SK-N-SH (cell line): ENCODE measurements at regions not wholly inside any gene's neighbourhood (a gene's known extent, or its start where the extent isn't known, plus 50 kb on each side); places are given as distances from the start of the nearest gene placed in this dataset.

Experiments
- CTCF ChIA-PET: fragments of 300-600, 350-600 bp; formaldehyde crosslinking; extraction: SDS; loops from one replicate; lab custom pipeline; 2021; lab: Yijun Ruan, JAX
- POLR2A ChIA-PET: fragments of 350-600 bp; sonication (Branson Sonifier 250); formaldehyde crosslinking; extraction: SDS; loops from one replicate; lab custom pipeline; 2020; ENCODE audit warnings: antibody characterized with exemption, inconsistent platforms; lab: Yijun Ruan, JAX
- DNase-seq: peaks from one replicate; pipeline ENCODE4 v3.0.0; 2012
- H2AFZ ChIP-seq: fragments of 200-600 bp; sonication (generic); 2 replicates; pipeline ENCODE4 v1.8.1; 2016; ENCODE audit warnings: antibody characterized with exemption, mild to moderate bottlenecking, low read depth
- H3F3A ChIP-seq: fragments of 200-600 bp; sonication (generic); replicated peaks from 2 replicates; pipeline ENCODE3; 2016; ENCODE audit warnings: antibody characterized with exemption, mild to moderate bottlenecking; ENCODE audit not compliant: insufficient read depth
- H3K27ac ChIP-seq, 2 experiments: fragments of 200-500 bp in 1 of 2; fragments of 200-600 bp in 1 of 2; sonication (Bioruptor generic) in 1 of 2; sonication (generic), shearing (Covaris generic) in 1 of 2; 2 replicates each; pipeline versions ENCODE4 v1.5.1 to v1.6.1; 2014 to 2016; ENCODE audit warnings: low read depth in 2 of 2, inconsistent platforms in 1 of 2, low read length in 1 of 2, mild to moderate bottlenecking in 1 of 2, mixed read lengths in 1 of 2
- H3K27me3 ChIP-seq: fragments of 200-600 bp; sonication (generic), shearing (Covaris generic); 2 replicates; pipeline ENCODE4 v1.6.1; 2016; ENCODE audit warnings: mixed run types; ENCODE audit not compliant: insufficient read depth
- H3K36me3 ChIP-seq, 2 experiments: fragments of 200-500 bp in 1 of 2; fragments of 200-600 bp in 1 of 2; sonication (Bioruptor generic) in 1 of 2; sonication (generic) in 1 of 2; replicated peaks in 1 of 2; 2 replicates each; pipeline versions ENCODE3 to v1.5.1; 2014 to 2016; ENCODE audit warnings: low read length in 1 of 2, mild to moderate bottlenecking in 1 of 2; ENCODE audit not compliant: insufficient read depth in 2 of 2, control insufficient read depth in 1 of 2
- H3K4me1 ChIP-seq, 2 experiments: fragments of 200-500 bp in 1 of 2; fragments of 200-600 bp in 1 of 2; sonication (Bioruptor generic) in 1 of 2; sonication (generic), shearing (Covaris generic) in 1 of 2; 2 replicates each; pipeline versions ENCODE4 v1.5.1 to v1.6.1; 2014 to 2016; ENCODE audit warnings: low read depth in 1 of 2, low read length in 1 of 2, mixed run types in 1 of 2; ENCODE audit not compliant: insufficient read depth in 2 of 2, control insufficient read depth in 1 of 2
- H3K4me2 ChIP-seq: fragments of 200-600 bp; sonication (generic), shearing (Covaris generic); 2 replicates; pipeline ENCODE4 v1.6.1; 2017; ENCODE audit warnings: mixed run types
- H3K4me3 ChIP-seq, 2 experiments: fragments of 200-500 bp in 1 of 2; fragments of 200-600 bp in 1 of 2; sonication (Bioruptor generic) in 1 of 2; sonication (generic), shearing (Covaris generic) in 1 of 2; 2 replicates each; pipeline versions ENCODE4 v1.5.1 to v1.8.1; 2014 to 2016; ENCODE audit warnings: low read depth in 2 of 2, inconsistent platforms in 1 of 2, low read length in 1 of 2, mild to moderate bottlenecking in 1 of 2, mixed read lengths in 1 of 2, moderate library complexity in 1 of 2
- H3K79me2 ChIP-seq: fragments of 200-600 bp; sonication (generic); 2 replicates; pipeline ENCODE4 v1.8.1; 2017; ENCODE audit warnings: mild to moderate bottlenecking; ENCODE audit not compliant: insufficient read depth
- H3K9ac ChIP-seq: fragments of 200-600 bp; sonication (generic); 2 replicates; pipeline ENCODE4 v1.6.1; 2017; ENCODE audit warnings: mixed run types
- H3K9me2 ChIP-seq: fragments of 200-600 bp; sonication (generic); 2 replicates; pipeline ENCODE4 v1.6.1; 2017; ENCODE audit warnings: mixed run types
- H3K9me3 ChIP-seq: fragments of 200-600 bp; sonication (generic); 2 replicates; pipeline ENCODE4 v1.6.1; 2017; ENCODE audit warnings: mixed run types, mild to moderate bottlenecking, moderate library complexity
- H4K20me1 ChIP-seq: fragments of 200-600 bp; sonication (generic); 2 replicates; pipeline ENCODE4 v1.6.1; 2017; ENCODE audit warnings: mild to moderate bottlenecking, mixed run types; ENCODE audit not compliant: insufficient read depth
- CHD2 ChIP-seq: fragments of 150-350 bp; IDR thresholded peaks from 2 replicates; pipeline ENCODE4 v1.6.1; 2018; ENCODE audit warnings: low read length; ENCODE audit not compliant: partially characterized antibody
- CTCF ChIP-seq: fragments of 200-600 bp; sonication (generic); IDR thresholded peaks from 2 replicates; pipeline ENCODE4 v1.6.1; 2017; ENCODE audit warnings: antibody characterized with exemption, mild to moderate bottlenecking, moderate library complexity
- ELF1 ChIP-seq: IDR thresholded peaks from 2 replicates; pipeline ENCODE4 v1.4.0; 2012
- FOSL2 ChIP-seq: IDR thresholded peaks from 2 replicates; pipeline ENCODE4 v1.4.0; 2012; ENCODE audit warnings: low read depth, mild to moderate bottlenecking, moderate library complexity, borderline replicate concordance
- FOXJ3 ChIP-seq: sonication (generic); formaldehyde crosslinking; IDR thresholded peaks from 2 replicates; pipeline ENCODE4 v1.5.1; 2020; ENCODE audit warnings: mild to moderate bottlenecking, missing genetic modification reagents
- JUND ChIP-seq: IDR thresholded peaks from 2 replicates; pipeline ENCODE4 v1.4.0; 2012
- NFIC ChIP-seq: IDR thresholded peaks from 2 replicates; pipeline ENCODE4 v1.4.0; 2012; ENCODE audit warnings: borderline replicate concordance
- PBX3 ChIP-seq: IDR thresholded peaks from 2 replicates; pipeline ENCODE4; 2012
- REST ChIP-seq: IDR thresholded peaks from 2 replicates; pipeline ENCODE4 v1.6.1; 2012; ENCODE audit warnings: mild to moderate bottlenecking, low read depth, low read length, moderate library complexity
- TEAD4 ChIP-seq: IDR thresholded peaks from 2 replicates; pipeline ENCODE4 v1.4.0; 2012; ENCODE audit warnings: mild to moderate bottlenecking, borderline replicate concordance; ENCODE audit not compliant: insufficient read depth
- USF2 ChIP-seq: fragments of 150-350 bp; IDR thresholded peaks from 2 replicates; pipeline ENCODE4 v1.6.1; 2017; ENCODE audit warnings: antibody characterized with exemption, low read length, low read depth, borderline replicate concordance
- WGBS: methylation state at CpG from one replicate; pipeline ENCODE4 v1.1.6; 2017; ENCODE audit warnings: low lambda C conversion rate; 5-methylcytosine and 5-hydroxymethylcytosine counted together

- H2AFZ ChIP-seq: no peak overlapping the region
Observed at GRCh38 chr18:34604591-34604990, 105.5 kb upstream of the DTNA start.

More at GRCh38 chr18:34604591-34604990, 105.5 kb upstream of the DTNA start:
- no peak overlapping the region for H3K9ac ChIP-seq
- no peaks in the 10 kb centered on the region for H4K20me1 ChIP-seq
- no peaks in the 10 kb centered on the region for H3K79me2 ChIP-seq
- no peak overlapping the region for H3K4me2 ChIP-seq
- no peaks in the 10 kb centered on the region for H3K36me3 ChIP-seq
- ChIA-PET POLR2A (no interaction called here), CTCF (interaction anchor here (1.0 kb wide), 2 partner anchors 9 kb away, joined by 3 to 4 read pairs; no protein-coding TSS in a partner anchor)
- no peaks in the 10 kb centered on the region for H3K9me3 ChIP-seq
- TF ChIP-seq NFIC (no peak), PBX3 (no peak), CHD2 (no peak), ELF1 (no peak), USF2 (no peak), TEAD4 (no peak), FOXJ3 (CRISPR knock-in tag) (no peak), CTCF (no peak), JUND (no peak), REST (no peak), FOSL2 (no peak)
- no peak overlapping the region for H3K4me3 ChIP-seq
- no peak for DNase-seq
- 32% methylated on average over 2 of the region's 2 CpGs for WGBS
- peak overlapping the region in 1 of 2 experiments; percentile 85; a peak in 2 of 4 replicates for H3K27ac ChIP-seq
- no peaks in the 10 kb centered on the region for H3F3A ChIP-seq
- peaks cover 0 to 6% of the 10 kb centered on the region in 2 experiments; a peak in 2 of 4 replicates for H3K4me1 ChIP-seq
- no peaks in the 10 kb centered on the region for H3K9me2 ChIP-seq
- no peaks in the 10 kb centered on the region for H3K27me3 ChIP-seq
